SK-N-SH treated with all-trans-retinoic acid at 6 μM for 48 hours (cell line): ENCODE measurements at regions not wholly inside any gene's neighbourhood (a gene's known extent, or its start where the extent isn't known, plus 50 kb on each side); places are given as distances from the start of the nearest gene placed in this dataset.

Experiments
- ARNTL ChIP-seq: fragments of 450-650 bp; formaldehyde crosslinking; IDR thresholded peaks from 2 replicates; pipeline ENCODE4 v1.5.0; 2020; ENCODE audit warnings: low read depth, mild to moderate bottlenecking, moderate library complexity, borderline replicate concordance
- CREB5 ChIP-seq: fragments of 250-450 bp; sonication (Bioruptor Pico); IDR thresholded peaks from 2 replicates; pipeline ENCODE4 v1.5.1; 2020; ENCODE audit warnings: low read depth, mild to moderate bottlenecking, moderate library complexity
- OSR1 ChIP-seq: fragments of 250-450 bp; sonication (Bioruptor Pico); IDR thresholded peaks from 2 replicates; pipeline ENCODE4 v1.8.0; 2022; ENCODE audit warnings: moderate library complexity, mild to moderate bottlenecking, inconsistent platforms
- PATZ1 ChIP-seq: fragments of 250-450 bp; sonication (Bioruptor Pico); IDR thresholded peaks from 2 replicates; pipeline ENCODE4 v1.8.0; 2020; ENCODE audit warnings: mild to moderate bottlenecking, moderate library complexity, borderline replicate concordance
- POU6F1 ChIP-seq: fragments of 250-450 bp; sonication (Bioruptor Pico); IDR thresholded peaks from 2 replicates; pipeline ENCODE4 v1.8.0; 2021; ENCODE audit warnings: low read depth, mild to moderate bottlenecking, moderate library complexity, borderline replicate concordance
- TOX ChIP-seq: fragments of 250-450 bp; sonication (Bioruptor Pico); IDR thresholded peaks from 2 replicates; pipeline ENCODE4 v1.8.0; 2021; ENCODE audit warnings: mild to moderate bottlenecking, moderate library complexity, borderline replicate concordance
- TSHZ2 ChIP-seq: fragments of 250-450 bp; sonication (Bioruptor Pico); IDR thresholded peaks from 2 replicates; pipeline ENCODE4 v1.5.0; 2020; ENCODE audit warnings: mild to moderate bottlenecking, moderate library complexity
- ZNF565 ChIP-seq: fragments of 450-650 bp; formaldehyde crosslinking; conservative IDR thresholded peaks from 2 replicates; pipeline ENCODE4 v1.5.0; 2020; ENCODE audit warnings: low read depth, mild to moderate bottlenecking, moderate library complexity

GRCh38 chr12:39064708-39065107 lies 159.3 kb upstream of the CPNE8 start:
- TF ChIP-seq ZNF565 (CRISPR knock-in tag), result no peak
- no peak for TF ChIP-seq PATZ1 (CRISPR knock-in tag)
- TF ChIP-seq ARNTL, result no peak
- no peak for TF ChIP-seq TOX
- no peak for TF ChIP-seq CREB5
- no peak for TF ChIP-seq OSR1 (CRISPR knock-in tag)
- no peak for TF ChIP-seq TSHZ2 (CRISPR knock-in tag)
- TF ChIP-seq POU6F1 (CRISPR knock-in tag), result no peak
